NB4 (cell line): ENCODE measurements at regions not wholly inside any gene's neighbourhood (a gene's known extent, or its start where the extent isn't known, plus 50 kb on each side); places are given as distances from the start of the nearest gene placed in this dataset.
A peak's percentile ranks its signal among the peaks of the same experiment; 100 is the strongest.

Experiments used
- DNase-seq: peaks from one replicate; pipeline ENCODE4 v3.0.0; 2010; ENCODE audit warnings: low read depth
- H3K4me3 ChIP-seq: one replicate; pipeline ENCODE4 v1.5.1; 2011; ENCODE audit warnings: mild to moderate bottlenecking, low read depth, low read length, moderate library complexity
- MAX ChIP-seq: IDR thresholded peaks from 2 replicates; pipeline ENCODE4 v1.6.1; 2011; ENCODE audit warnings: low read depth, low read length
- MYC ChIP-seq: IDR thresholded peaks from 2 replicates; pipeline ENCODE4 v1.6.1; 2011; ENCODE audit warnings: low read depth, low read length
- POLR2A ChIP-seq: IDR thresholded peaks from 2 replicates; pipeline ENCODE4 v1.6.1; 2011; ENCODE audit warnings: mild to moderate bottlenecking; ENCODE audit not compliant: insufficient read length; ENCODE audit errors: extremely low read depth
- TF ChIP-seq, protein P1 (sequence below): IDR thresholded peaks from one replicate; pipeline ENCODE4 v1.5.1; 2012; ENCODE audit warnings: low read depth, low read length

DNA sequence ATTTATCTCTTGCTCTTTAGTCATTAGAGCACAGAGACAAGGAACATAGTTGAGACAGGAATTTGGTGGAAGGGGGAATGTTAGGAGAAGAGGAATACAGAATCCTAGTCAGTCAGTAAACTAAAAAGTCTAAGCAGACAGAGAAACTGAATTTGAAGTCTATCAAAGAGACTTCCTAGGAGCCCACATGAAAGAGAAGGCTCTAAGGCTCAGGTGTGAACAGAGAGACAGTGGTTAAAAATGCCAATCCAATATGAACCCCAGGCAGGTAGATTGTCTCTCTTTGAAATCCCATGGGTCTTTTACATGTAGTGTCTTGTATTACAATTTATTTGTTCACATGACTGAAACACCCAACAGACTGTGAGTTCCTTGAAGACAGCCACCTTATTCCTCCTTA is 77.8 kb upstream of the NFKB1 start:
- H3K4me3 ChIP-seq = no peak overlapping the region
- no peak for DNase-seq
- TF ChIP-seq POLR2A (no peak), MYC (no peak), MAX (no peak)
- TF ChIP-seq, protein P1, sequence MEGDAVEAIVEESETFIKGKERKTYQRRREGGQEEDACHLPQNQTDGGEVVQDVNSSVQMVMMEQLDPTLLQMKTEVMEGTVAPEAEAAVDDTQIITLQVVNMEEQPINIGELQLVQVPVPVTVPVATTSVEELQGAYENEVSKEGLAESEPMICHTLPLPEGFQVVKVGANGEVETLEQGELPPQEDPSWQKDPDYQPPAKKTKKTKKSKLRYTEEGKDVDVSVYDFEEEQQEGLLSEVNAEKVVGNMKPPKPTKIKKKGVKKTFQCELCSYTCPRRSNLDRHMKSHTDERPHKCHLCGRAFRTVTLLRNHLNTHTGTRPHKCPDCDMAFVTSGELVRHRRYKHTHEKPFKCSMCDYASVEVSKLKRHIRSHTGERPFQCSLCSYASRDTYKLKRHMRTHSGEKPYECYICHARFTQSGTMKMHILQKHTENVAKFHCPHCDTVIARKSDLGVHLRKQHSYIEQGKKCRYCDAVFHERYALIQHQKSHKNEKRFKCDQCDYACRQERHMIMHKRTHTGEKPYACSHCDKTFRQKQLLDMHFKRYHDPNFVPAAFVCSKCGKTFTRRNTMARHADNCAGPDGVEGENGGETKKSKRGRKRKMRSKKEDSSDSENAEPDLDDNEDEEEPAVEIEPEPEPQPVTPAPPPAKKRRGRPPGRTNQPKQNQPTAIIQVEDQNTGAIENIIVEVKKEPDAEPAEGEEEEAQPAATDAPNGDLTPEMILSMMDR = no peak

GRCh38 chr4:102427371-102427998 is 73.7 kb upstream of the NFKB1 start:
- no peak overlapping the region for H3K4me3 ChIP-seq
- no peak for TF ChIP-seq MYC
- no peak for DNase-seq

DNA sequence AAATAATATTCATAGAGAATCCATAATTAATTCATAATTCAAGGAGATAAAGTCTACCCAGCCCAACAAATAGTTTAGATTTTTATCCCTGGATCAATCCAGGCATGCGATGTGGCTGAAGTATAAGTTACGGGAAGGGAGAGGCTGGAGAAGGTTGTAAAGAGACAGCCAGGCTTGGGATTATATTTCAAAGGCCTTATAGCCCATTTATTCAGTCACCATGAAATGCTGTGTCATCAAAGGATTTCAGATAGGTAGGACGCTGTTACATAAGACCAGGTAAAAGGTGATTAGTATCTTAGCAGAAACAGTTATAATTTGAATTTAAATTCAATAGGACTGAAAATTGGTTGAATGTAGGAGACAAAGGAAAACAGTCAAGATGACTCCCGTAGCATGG is 73.0 kb upstream of the NFKB1 start:
- no peak overlapping the region for H3K4me3 ChIP-seq
- TF ChIP-seq POLR2A = no peak
- TF ChIP-seq MYC = no peak
- no peak for TF ChIP-seq MAX
- TF ChIP-seq, protein P1 = no peak
- DNase-seq = no peak

- no peak for TF ChIP-seq MYC
- no peak for TF ChIP-seq MAX
- TF ChIP-seq POLR2A = no peak
- TF ChIP-seq, protein P1 = no peak
- H3K4me3 ChIP-seq = no peak overlapping the region
- DNase-seq = no peak
Observed at GRCh38 chr4:102429553-102429952, 71.6 kb upstream of the NFKB1 start.

- no peak for DNase-seq
- TF ChIP-seq, protein P1 = no peak
- TF ChIP-seq MAX (no peak), POLR2A (no peak), MYC (no peak)
- peak overlapping the region; percentile 59 for H3K4me3 ChIP-seq
Observed at GRCh38 chr4:102430461-102430910, 70.7 kb upstream of the NFKB1 start.

DNA sequence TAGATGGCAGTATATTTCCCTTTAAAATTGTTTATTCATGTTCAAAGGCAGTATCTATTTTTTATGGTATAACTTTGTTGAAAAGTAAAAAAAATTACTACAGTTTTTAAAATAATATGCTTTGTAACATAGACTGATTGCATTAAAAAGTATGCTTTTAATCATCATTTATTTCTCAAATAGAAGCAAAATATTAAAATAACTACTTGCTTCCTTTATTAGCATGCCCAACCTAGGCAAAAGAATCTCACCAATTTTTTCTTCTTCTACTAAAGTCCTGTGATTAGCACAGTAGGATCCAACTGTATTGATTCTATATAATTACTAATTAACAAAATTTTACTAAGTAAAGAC is 69.6 kb upstream of the NFKB1 start:
- DNase-seq = no peak
- H3K4me3 ChIP-seq = peak overlapping the region; percentile 74
- TF ChIP-seq POLR2A (no peak), MYC (no peak)
- TF ChIP-seq, protein P1 = no peak
